HG03159 (cell line): ENCODE measurements at regions not wholly inside any gene's neighbourhood (a gene's known extent, or its start where the extent isn't known, plus 50 kb on each side); places are given as distances from the start of the nearest gene placed in this dataset.

ENCODE experiments used
- ATAC-seq: cut with Tn5 transposase; IDR thresholded peaks from one replicate; pipeline ENCODE4 v1.9.1; 2021; ENCODE audit warnings: mild to moderate bottlenecking, moderate library complexity; ENCODE audit not compliant: unreplicated experiment

DNA sequence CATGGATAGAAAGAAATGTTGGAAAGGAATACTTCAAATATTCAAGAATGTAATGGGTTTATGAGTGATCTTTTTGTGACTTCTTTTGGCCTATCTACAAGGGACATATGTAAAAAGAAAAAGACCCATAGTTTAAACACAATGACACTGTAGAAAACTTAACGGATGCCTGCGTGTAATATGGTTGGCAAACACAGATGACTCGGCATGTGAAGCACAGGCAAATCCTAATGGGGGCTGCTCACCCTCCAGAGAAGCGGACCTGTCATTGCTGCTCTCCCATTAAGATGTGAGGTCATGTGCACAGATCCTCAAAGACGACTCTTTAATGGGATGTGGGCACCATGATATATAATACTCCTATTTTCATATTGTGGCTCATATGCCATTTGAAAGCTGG is 366.6 kb upstream of the TMEM132C start:
- no peak for ATAC-seq

DNA sequence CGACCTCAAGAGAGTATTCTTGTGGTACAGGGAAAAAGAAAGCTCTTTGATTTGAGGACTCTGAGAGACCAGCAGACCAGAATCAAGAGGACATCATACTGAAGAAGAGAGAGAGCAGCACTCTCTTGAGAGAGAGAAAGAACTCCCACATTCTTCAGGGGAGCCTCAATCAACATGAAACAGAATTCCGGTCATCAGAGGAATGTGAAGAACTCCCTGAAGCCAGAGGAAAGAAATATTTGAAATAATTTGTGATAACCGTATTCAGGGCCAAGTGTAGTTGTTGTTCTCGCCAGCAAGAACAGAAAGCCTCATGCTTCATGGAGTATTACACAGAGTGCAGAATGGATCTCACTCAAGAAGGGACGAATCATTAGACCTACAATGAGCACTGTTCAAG is 363.8 kb upstream of the TMEM132C start:
- no peak for ATAC-seq

DNA sequence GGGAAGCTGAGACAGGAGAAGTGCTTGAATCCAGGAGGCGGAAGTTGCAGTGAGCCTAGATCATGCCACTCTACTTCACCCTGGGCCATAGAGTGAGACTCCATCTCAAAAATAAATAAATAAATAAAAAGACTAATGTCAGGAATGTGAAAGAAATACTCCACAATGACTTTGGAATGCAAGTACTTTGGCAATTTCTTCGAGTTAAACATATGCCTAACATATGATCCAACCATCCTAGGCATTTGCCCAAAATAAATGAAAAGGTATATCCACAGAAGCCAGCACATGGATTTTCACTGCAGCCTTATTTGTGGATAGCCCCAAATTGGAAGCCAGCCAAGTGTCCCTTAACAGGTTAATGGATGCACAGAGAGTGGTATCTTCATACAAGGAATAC is 357.9 kb upstream of the TMEM132C start:
- ATAC-seq: no peak

DNA sequence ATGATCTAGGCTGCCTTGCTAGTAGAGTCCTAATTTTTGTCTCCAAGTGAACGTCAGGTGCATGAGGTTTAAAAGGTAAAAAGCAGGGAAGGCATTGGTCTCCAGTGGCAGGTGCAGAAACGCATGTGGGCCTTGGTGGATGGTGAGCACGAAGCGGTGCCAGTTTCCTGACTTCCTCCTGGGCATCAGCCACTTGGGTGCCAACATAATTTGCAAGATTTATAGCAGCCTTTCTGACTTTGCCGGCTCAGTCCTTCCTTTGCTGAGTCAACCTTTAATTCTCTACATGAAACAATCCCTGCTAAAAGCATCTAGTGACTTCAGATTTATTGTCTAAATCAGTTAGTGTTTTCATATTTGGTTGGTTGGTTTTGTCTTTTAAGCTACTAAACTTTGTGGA is 355.7 kb upstream of the TMEM132C start:
- no peak for ATAC-seq

DNA sequence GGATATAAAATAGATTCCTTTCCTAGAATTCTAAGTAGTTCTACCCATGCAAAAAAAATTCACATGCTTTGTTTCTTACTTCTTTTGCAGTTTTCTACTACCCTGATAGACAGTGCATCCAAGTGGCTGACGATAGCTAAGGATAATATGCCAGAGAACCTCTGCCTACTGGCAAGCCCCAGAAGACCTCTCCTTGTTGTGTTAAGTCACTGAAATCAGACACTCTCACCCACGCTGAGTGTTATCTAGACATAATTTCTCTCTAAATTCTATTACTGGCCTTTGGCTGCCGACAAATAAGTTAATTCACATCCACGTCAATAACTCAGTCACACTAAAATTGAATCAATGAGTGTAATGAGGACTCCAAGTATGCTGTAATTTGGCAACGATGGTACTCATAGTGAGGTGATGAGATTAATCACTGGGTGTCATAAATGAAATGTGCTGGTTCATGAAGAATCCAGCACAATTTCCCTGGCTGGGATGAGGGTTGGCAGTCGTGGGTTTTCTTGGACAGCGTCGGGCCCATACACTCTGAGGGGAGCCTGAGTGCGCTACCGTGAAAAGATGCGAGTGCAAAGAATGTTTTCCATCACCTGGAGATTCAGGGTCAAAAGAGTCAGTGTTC is 354.8 kb upstream of the TMEM132C start:
- ATAC-seq: no peak

DNA sequence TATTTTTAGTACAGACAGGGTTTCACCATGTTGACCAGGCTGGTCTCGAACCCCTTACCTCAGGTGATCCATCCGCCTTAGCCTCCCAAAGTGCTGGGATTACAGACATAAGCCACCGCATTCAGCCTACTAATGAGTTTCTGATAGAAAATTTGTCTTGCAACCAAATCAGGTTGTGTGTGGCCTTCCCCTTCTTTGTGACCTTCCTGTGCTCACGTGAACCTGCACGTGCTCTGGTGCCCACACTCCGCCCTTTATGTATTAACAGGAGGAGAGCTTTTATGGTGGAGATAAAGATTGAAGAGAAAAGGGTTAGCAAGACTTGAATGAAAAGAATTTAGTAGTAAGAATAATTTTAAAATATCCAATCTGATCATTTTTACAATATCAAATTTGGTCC is 343.5 kb upstream of the TMEM132C start:
- no peak for ATAC-seq

DNA sequence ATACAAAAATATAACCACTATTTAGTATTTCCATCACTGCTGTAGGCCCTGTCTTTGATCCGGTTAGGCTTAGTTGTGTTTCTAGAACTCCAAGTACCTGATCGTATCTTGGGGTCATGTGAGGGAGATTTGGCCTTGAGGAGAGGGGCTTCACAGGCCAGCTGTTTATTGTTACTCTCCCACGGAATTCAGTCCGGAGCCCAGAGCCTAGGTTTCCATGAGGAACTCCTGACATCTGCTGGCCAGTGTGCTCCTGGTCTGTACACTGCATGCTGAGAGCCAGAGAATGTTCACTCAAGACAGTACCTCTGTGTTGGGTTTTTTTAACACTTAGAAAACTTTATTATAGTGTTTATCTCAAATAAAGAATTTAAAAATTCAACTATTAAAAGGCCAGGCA is 341.0 kb upstream of the TMEM132C start:
- no peak for ATAC-seq

DNA sequence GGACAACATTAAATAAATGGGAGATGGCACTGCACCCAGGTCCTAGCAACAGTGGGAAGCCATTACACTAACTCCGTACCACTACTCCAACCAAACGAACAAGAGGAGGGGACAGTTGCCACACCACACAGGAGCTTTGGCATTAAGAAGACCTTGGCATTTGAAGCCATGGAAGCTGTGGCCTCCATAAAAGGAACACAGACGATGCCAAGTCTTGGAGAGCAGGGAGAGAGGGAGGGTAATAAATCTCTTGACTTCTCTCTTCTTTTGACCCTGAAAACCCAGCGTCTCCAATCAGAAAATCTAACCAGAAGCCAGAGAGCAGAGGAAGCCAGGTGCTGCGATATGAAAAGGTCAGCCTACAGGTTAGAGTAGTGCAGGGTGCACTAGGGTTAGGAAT is 338.8 kb upstream of the TMEM132C start:
- ATAC-seq: no peak

DNA sequence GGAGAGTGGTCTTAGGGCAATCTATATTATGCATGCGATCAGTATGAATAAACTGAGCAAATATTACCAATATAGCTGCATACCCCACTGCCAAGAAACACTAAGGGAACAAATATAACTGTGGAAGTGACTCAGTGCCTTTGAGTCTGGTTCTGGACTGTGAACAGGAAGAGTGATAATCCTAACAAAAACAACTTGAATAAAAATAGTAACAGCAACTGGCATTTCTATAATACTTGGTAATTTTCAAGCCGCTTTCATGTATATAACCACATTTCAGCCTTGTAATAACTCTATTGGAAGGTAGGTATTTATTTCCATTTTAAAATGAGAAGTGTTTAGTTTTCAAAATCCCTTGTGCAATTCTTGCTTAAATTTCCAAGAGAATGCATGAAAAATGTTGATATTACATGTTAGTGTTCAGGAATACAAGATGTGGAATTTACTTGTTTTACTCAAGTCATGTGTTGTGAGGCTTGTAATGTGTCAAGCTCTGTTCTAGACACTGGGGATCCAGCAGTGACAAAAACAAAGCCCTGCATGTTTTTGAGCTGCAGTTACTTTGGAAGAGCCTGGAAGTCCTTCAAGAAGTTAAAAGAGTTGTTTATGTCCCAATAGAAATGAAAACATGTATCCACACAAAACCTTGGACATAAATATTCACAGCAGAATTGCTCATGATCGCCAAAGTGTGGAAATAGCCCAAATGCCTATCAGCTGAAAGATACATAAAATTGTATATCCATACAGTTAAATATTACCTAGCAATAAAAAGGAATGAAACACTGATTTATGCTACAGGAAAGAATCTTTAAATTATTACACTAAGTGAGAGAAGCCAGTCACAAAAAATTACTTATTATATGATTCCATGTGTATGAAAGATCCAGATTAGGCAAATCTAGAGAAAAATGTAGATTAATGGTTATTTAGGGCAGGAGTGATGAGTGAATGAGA is 338.1 kb upstream of the TMEM132C start:
- no peak for ATAC-seq

DNA sequence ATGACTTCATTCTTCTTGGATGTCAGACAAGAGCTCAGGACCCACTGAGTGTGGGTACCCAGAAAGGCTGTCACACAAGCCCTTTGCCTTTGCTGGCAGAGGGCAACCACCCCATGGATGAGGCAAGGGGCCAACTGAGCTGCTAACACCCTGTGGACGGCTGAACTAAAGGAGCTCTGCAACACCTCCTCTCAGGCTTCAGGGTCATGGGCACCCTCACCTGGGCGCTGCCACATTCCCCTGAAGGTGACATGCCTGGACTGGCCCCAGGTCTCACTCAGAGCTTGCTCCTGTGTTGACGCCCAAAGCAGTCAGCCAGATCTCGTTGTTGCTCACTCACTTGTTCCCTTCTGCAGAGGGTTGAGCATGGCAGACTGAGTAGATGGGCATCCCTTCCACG is 336.8 kb upstream of the TMEM132C start:
- no peak for ATAC-seq

DNA sequence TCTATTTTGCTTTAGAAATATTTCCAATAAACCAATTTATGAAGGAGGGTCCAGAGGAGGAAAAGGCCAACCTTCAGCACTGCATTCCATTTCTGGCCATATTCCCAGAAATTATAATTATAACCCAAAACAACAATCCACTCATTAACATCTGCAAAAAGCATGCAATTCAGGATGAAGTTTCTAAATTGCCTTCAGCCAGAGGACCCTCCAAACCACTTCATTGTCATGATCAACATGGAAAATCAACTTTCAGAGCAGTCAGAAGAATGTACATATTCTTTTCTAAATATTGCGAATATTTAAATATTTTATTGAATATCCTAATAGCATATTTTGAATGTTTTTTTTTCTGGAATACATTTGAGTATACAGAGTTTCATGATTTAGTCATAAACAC is 332.6 kb upstream of the TMEM132C start:
- no peak for ATAC-seq

DNA sequence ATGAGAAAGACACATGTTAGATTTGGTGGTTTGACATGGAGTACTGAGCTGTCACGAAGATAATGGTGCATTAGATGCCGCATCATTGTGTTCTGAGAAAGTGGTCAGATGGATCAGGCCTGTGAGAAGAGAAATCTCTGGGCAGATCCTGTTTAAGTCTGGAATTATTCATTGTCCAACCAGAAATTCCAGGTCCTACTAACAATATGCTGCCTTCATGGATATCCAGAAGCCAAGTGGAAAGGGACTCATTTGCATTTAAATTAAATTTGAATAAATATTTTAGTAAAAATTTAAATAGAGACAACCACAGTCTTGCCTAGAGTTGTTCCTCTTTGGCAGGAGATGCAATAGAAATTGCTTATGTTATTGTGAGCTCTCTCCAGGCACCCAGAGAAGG is 330.5 kb upstream of the TMEM132C start:
- no peak for ATAC-seq

DNA sequence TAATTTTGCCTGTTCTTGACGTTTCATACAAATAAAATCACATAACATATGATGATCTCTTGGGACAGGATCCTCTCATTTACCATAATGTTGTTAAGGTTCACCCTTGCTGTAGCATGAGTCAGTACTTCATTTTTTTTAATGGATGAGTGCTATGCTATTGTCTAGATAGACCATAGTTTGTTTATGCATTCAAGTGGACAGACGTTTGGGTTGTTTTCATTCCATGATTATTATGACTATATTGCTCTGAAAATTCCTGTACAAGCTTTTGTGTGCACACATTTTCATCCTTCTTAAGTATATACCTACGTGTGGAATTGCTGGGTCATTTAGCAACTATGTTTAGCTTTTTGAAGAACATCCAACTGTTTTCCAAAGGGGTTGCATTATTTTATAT is 325.6 kb upstream of the TMEM132C start:
- no peak for ATAC-seq

DNA sequence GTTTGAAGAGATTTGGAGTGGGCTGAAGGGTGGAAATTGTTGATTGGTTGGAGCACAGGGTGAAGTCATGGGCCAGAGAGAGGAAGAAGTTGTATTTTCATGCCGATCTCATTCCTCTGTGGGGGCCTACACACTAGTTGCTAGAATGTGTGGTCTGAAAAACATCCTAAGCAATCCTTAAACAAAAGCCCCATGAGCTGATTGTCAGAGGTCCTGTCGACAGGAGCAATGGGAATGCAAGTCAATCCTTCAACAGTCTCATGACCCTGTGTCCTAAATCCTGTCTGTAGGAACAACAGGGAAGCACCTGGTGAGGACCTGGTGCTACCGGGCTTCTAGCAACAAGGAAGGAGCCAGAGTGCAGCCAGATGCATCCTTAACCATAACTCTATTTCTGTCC is 324.0 kb upstream of the TMEM132C start:
- no peak for ATAC-seq

DNA sequence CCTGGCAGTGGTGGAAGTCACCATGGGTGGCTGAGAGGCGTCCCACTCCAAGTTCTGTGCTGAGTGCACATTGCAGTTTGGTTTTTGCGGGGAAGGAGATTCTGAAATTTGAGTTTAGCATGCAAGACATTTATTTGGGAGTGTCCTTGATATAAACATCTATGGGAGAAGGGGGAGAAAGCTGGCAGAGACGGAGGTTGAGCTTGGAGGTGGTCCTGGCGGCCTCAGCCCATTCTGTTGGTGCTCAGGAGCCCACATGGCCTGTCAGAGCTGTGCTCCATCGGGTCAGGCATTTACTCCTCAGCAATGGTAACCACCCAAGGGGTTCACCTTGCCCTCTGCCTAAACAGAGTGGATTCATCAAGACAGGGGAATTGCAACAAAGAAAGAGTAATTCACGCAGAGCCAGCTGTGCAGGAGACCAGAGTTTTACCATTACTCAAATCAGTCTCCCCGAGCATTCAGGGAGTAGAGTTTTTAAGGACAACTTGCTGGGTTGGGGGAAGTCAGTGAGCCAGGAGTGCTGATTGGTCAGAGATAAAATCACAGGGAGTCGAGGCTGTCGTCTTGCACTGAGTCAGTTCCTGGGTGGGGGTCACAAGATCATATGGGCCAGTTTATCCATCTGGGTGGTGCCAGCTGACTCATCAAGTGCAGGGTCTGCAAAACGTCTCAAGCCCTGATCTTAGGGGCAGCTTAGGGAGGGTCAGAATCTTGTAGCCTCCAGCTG is 323.3 kb upstream of the TMEM132C start:
- no peak for ATAC-seq

DNA sequence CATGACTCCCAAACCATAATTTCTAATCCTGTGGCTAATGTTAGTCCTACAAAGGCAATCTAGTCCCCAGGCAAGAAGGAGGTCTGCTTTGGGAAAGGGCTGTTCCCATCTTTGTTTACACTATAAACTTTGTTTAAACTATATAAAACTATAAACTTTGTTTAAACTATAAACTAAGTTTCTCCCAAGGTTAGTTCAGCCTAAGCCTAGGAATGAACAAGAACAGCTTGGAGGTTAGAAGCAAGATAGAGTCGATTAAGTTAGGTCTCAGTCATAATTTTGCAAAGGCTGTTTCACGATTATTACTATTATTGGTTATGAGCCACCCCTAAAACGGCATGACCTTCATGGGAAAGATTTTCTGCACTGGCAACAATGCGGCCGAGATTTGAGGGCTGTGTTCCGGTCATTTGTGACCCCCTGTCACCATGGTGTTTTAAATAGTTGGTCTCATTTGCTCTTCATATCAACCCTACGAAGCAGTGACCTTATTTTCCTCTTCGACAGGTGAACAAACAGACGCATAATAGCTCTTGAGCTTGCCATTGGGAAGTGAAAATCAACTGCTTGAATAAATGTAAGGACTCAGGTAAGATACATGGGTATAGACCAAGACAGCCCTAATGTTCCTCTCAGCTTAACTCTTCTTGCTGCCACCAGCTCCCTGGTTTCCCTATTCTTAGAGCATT is 322.6 kb upstream of the TMEM132C start:
- ATAC-seq: no peak

DNA sequence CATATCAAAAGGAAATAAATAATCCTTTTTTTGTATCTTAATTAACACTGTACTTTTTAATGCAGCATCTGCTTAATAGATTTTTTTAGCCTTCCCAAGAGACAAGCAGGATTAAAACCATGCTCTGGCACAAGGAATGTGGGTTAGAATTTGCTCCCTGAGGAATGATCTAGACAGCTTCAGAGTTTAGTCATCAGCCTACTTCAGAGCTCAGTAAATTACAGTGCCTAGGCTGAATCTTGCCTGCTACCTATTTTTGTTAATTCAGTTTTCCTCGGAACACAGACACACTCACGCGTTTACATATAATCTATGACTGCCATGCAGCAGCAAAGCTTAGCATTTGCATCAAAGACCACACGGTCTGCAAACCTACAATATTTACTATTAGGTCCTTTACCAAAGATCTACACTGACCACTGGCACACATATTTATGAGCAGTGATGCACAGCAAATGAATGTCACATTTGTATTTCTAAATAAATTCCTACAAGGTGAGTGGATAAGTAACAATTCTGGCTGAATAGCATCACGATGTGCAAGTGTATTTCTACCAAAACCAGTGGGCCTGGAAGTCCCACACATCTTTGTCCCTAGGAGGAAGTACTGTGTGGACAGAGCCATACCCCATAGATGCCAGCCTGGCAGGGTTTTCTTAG is 309.8 kb upstream of the TMEM132C start:
- ATAC-seq: no peak

DNA sequence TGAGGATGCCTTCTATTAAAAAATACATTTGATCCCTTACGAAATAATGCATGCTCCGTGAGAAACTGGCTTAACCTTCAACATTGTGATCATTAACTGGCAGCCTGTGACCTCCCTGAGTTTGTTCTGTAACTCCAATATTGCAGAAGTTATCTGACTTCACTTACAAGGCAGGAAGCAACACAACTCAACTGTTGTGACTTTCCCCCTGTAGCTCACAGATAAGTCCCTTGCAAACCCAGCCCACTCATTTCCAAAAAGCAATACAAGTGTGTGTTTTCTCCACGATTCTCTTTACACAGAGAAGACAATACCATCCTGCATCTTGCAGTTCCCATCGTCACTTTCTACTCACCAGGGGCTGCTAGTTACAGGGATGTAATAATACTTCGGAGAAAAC is 304.7 kb upstream of the TMEM132C start:
- no peak for ATAC-seq

DNA sequence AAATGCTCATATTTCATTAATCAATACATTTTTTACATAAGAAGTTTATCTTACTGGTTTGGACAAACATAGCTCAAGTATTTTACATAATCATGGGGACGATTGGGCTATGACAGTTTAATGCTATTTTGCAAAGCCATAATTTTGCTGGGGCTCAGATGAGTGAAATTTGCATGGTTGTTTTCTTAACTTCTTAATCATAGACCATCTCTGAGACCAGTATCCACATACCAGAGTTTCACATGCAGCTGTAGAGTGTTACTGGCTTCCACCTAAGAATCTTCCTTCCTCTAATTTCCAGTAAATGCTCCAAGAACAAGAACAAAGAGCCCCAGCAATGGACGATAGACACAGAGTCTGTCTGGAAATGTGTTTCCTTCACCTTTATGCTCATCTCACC is 303.0 kb upstream of the TMEM132C start:
- no peak for ATAC-seq

DNA sequence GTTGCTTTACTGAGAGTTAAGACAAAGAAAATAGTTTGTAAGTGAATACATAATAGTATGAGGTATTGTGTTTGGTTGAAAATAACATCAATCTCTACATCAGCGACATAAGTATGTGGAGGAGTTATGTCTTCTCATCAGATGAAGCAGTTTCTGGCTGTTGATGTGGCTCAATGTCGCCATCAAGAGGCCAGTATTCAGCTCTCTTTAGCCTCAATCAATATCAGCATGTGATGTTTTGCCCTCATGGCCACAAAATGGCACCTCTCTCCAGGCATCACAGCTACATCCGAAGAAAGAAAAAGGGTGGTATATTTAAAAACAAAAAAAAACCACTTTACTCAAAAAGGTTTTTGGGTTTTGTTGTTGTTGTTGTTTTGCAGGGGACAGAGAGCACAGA is 302.3 kb upstream of the TMEM132C start:
- ATAC-seq: no peak

DNA sequence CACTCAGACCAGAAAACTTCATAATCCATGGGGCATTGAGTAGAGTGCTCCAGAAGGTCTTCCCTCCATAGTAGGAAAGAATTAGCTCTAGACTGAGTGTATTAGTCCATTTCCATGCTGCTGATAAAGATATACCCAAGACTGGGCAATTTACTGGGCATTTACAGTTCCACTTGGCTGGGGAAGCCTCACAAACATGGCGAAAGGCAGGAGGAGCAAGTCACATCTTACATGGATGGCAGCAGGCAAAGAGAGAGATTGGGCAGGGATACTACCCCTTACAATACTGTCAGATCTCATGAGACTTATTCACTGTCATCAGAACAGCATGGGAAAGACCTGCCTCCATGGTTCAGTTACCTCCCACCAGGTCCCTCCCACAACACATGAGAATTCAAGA is 300.6 kb upstream of the TMEM132C start:
- ATAC-seq: no peak
